Amniotic epithelial cell (primary cell): ENCODE measurements at regions not wholly inside any gene's neighbourhood (a gene's known extent, or its start where the extent isn't known, plus 50 kb on each side); places are given as distances from the start of the nearest gene placed in this dataset.

Experiments used
- DNase-seq: peaks from one replicate; pipeline ENCODE4 v3.0.0-alpha.2; 2010; ENCODE audit warnings: low read depth

- DNase-seq = no peak
Measured at GRCh38 chr5:2801577-2802525, 50.4 kb upstream of the IRX2 start.
